Common myeloid progenitor, CD34-positive (primary cell): ENCODE measurements at regions not wholly inside any gene's neighbourhood (a gene's known extent, or its start where the extent isn't known, plus 50 kb on each side); places are given as distances from the start of the nearest gene placed in this dataset.
"Not testable (repeated sequence)": the region's sequence is repeated elsewhere in the genome, so short reads cannot be mapped to it uniquely, and the experiment has no call there.

Source experiments
- CTCF ChIA-PET: fragments of 350-600 bp; sonication (Branson Sonifier 250); formaldehyde crosslinking; loops from one replicate; lab custom pipeline; 2021; ENCODE audit warnings: antibody characterized with exemption; lab: Charles Lee
- POLR2A ChIA-PET: fragments of 350-600 bp; sonication (Branson Sonifier 250); formaldehyde crosslinking; loops from one replicate; lab custom pipeline; 2021; ENCODE audit warnings: antibody characterized with exemption; lab: Charles Lee
- DNase-seq, 3 donors: peaks; one replicate each; pipeline versions ENCODE4 v3.0.0 to v3.0.0-alpha.2; 2013
- H3K27ac ChIP-seq, 2 experiments: 1 replicate in 1 of 2; 2 replicates in 1 of 2; pipeline ENCODE4 v1.7.0; 2013; ENCODE audit warnings: inconsistent platforms in 2 of 2, low read length in 2 of 2, mild to moderate bottlenecking in 2 of 2, low read depth in 1 of 2, moderate library complexity in 1 of 2; ENCODE audit not compliant: severe bottlenecking in 2 of 2, insufficient read depth in 1 of 2, poor library complexity in 1 of 2
- H3K27me3 ChIP-seq, 5 experiments: replicated peaks in 2 of 5; 1 replicate in 3 of 5; 2 replicates in 2 of 5; pipeline versions ENCODE4 v1.6.1 to v1.7.0; 2013; ENCODE audit warnings: low read length in 4 of 5, mild to moderate bottlenecking in 2 of 5, moderate library complexity in 2 of 5, inconsistent platforms in 1 of 5; ENCODE audit not compliant: insufficient read depth in 5 of 5, control insufficient read depth in 4 of 5
- H3K36me3 ChIP-seq, 4 experiments: 1 replicate in 2 of 4; 2 replicates in 2 of 4; pipeline versions ENCODE4 v1.6.1 to v1.7.0; 2013; ENCODE audit warnings: low read length in 3 of 4, control low read depth in 1 of 4, mild to moderate bottlenecking in 1 of 4; ENCODE audit not compliant: control insufficient read depth in 4 of 4, insufficient read depth in 4 of 4
- H3K4me1 ChIP-seq, 4 experiments: 1 replicate in 3 of 4; 2 replicates in 1 of 4; pipeline versions ENCODE4 v1.6.1 to v1.7.1; 2013; ENCODE audit warnings: low read length in 3 of 4, mild to moderate bottlenecking in 3 of 4, control low read depth in 1 of 4, inconsistent platforms in 1 of 4, moderate library complexity in 1 of 4; ENCODE audit not compliant: control insufficient read depth in 4 of 4, insufficient read depth in 4 of 4; ENCODE audit errors: control extremely low read depth in 1 of 4
- H3K4me3 ChIP-seq, 7 experiments: 1 replicate in 4 of 7; 2 replicates in 3 of 7; pipeline versions ENCODE4 v1.5.1 to v1.7.0; 2013; ENCODE audit warnings: mild to moderate bottlenecking in 7 of 7, low read length in 6 of 7, moderate library complexity in 6 of 7, inconsistent platforms in 2 of 7, low read depth in 2 of 7, control low read depth in 1 of 7; ENCODE audit not compliant: insufficient read depth in 4 of 7, control insufficient read depth in 1 of 7; ENCODE audit errors: extremely low read depth in 1 of 7
- H3K9me3 ChIP-seq, 5 experiments: 1 replicate in 4 of 5; 2 replicates in 1 of 5; pipeline versions ENCODE4 v1.6.1 to v1.7.1; 2013; ENCODE audit warnings: low read length in 4 of 5, mild to moderate bottlenecking in 2 of 5, inconsistent platforms in 1 of 5, low read depth in 1 of 5, moderate library complexity in 1 of 5; ENCODE audit not compliant: control insufficient read depth in 4 of 5, insufficient read depth in 2 of 5; ENCODE audit errors: control extremely low read depth in 1 of 5
- WGBS: methylation state at CpG from one replicate; pipeline ENCODE4 v1.1.5; 2013; ENCODE audit not compliant: insufficient coverage; 5-methylcytosine and 5-hydroxymethylcytosine counted together

GRCh38 chr10:81473755-81474154 lies 401.2 kb upstream of the NRG3 start:
- WGBS, result 98% methylated on average over 4 of the region's 4 CpGs
- Histone ChIP-seq H3K27me3 (no peaks in the 10 kb centered on the region), H3K36me3 (no peaks in the 10 kb centered on the region), H3K27ac (no peak overlapping the region), H3K4me3 (no peak overlapping the region), H3K9me3 (peaks cover 0 to 2% (median 0%) of the 10 kb centered on the region in 5 experiments), H3K4me1 (no peaks in the 10 kb centered on the region)
- CTCF ChIA-PET, result no interaction called here
- no peak for DNase-seq
- POLR2A ChIA-PET, result no interaction called here

GRCh38 chr10:81479316-81479715 lies 395.7 kb upstream of the NRG3 start:
- no peak overlapping the region for H3K4me3 ChIP-seq
- no peak overlapping the region for H3K27ac ChIP-seq
- no peak for DNase-seq
- H3K9me3 ChIP-seq, result no peaks in the 10 kb centered on the region
- ChIA-PET POLR2A (no interaction called here), CTCF (no interaction called here)
- H3K4me1 ChIP-seq, result no peaks in the 10 kb centered on the region
- no peaks in the 10 kb centered on the region for H3K36me3 ChIP-seq
- 100% methylated on average over 2 of the region's 3 CpGs for WGBS
- no peaks in the 10 kb centered on the region for H3K27me3 ChIP-seq

GRCh38 chr10:81496626-81497025 lies 378.4 kb upstream of the NRG3 start:
- no peaks in the 10 kb centered on the region for H3K36me3 ChIP-seq
- no peak overlapping the region for H3K4me3 ChIP-seq
- no peak overlapping the region for H3K27ac ChIP-seq
- H3K27me3 ChIP-seq, result no peaks in the 10 kb centered on the region
- CTCF ChIA-PET, result no interaction called here
- no peak for DNase-seq
- H3K9me3 ChIP-seq, result no peaks in the 10 kb centered on the region
- POLR2A ChIA-PET, result no interaction called here
- no peaks in the 10 kb centered on the region for H3K4me1 ChIP-seq

GRCh38 chr10:81498011-81498551 lies 376.9 kb upstream of the NRG3 start:
- POLR2A ChIA-PET, result no interaction called here
- Histone ChIP-seq H3K4me1 (no peaks in the 10 kb centered on the region), H3K27ac (no peak overlapping the region), H3K4me3 (no peak overlapping the region), H3K9me3 (no peaks in the 10 kb centered on the region), H3K27me3 (no peaks in the 10 kb centered on the region), H3K36me3 (no peaks in the 10 kb centered on the region)
- DNase-seq, result no peak
- 45% methylated on average over 2 of the region's 3 CpGs for WGBS
- CTCF ChIA-PET, result no interaction called here

GRCh38 chr10:81502677-81503359 lies 372.2 kb upstream of the NRG3 start:
- Histone ChIP-seq H3K36me3 (no peaks in the 10 kb centered on the region), H3K4me1 (no peaks in the 10 kb centered on the region), H3K27ac (no peak overlapping the region), H3K4me3 (no peak overlapping the region), H3K27me3 (no peaks in the 10 kb centered on the region), H3K9me3 (peaks cover 0 to 3% (median 0%) of the 10 kb centered on the region in 5 experiments)
- no peak for DNase-seq
- POLR2A ChIA-PET, result no interaction called here
- 96% methylated on average over 34 of the region's 35 CpGs for WGBS
- CTCF ChIA-PET, result no interaction called here

GRCh38 chr10:81505777-81506176 lies 369.2 kb upstream of the NRG3 start:
- CTCF ChIA-PET, H3K27ac ChIP-seq, H3K36me3 ChIP-seq, POLR2A ChIA-PET, H3K27me3 ChIP-seq, DNase-seq, H3K4me3 ChIP-seq, H3K4me1 ChIP-seq, H3K9me3 ChIP-seq: not testable (repeated sequence)
- 95% methylated on average over 17 of the region's 25 CpGs for WGBS

GRCh38 chr10:81514811-81515210 lies 360.2 kb upstream of the NRG3 start:
- Histone ChIP-seq H3K27me3 (no peaks in the 10 kb centered on the region), H3K27ac (no peak overlapping the region), H3K4me3 (no peak overlapping the region), H3K36me3 (no peaks in the 10 kb centered on the region), H3K4me1 (no peaks in the 10 kb centered on the region), H3K9me3 (peaks cover 0 to 4% (median 0%) of the 10 kb centered on the region in 5 experiments)
- no peak for DNase-seq
- ChIA-PET CTCF (interaction anchor here (1.0 kb wide), 1 partner anchor 8 kb away, joined by 3 read pairs; no protein-coding TSS in a partner anchor), POLR2A (no interaction called here)
